Epidermal melanocyte (primary cell): ENCODE measurements at regions not wholly inside any gene's neighbourhood (a gene's known extent, or its start where the extent isn't known, plus 50 kb on each side); places are given as distances from the start of the nearest gene placed in this dataset.
"Not testable (repeated sequence)": the region's sequence is repeated elsewhere in the genome, so short reads cannot be mapped to it uniquely, and the experiment has no call there.

ENCODE experiments used
- DNase-seq: peaks from one replicate; pipeline ENCODE4 v3.0.0; 2011; ENCODE audit warnings: low spot score; ENCODE audit not compliant: insufficient read length

- DNase-seq = no peak
Observed at GRCh38 chr20:57834306-57835073, 124.7 kb upstream of the PMEPA1 start.

- no peak for DNase-seq
Observed at GRCh38 chr20:57831993-57832585, 122.3 kb upstream of the PMEPA1 start.

GRCh38 chr20:57831326-57831992 lies 121.6 kb upstream of the PMEPA1 start:
- DNase-seq = no peak

GRCh38 chr20:57830515-57830895 lies 120.7 kb upstream of the PMEPA1 start:
- no peak for DNase-seq

GRCh38 chr20:57829805-57830514 lies 120.1 kb upstream of the PMEPA1 start:
- DNase-seq = no peak

- DNase-seq = no peak
Observed at GRCh38 chr20:57829336-57829735, 119.5 kb upstream of the PMEPA1 start.

GRCh38 chr20:57828696-57829095 lies 118.9 kb upstream of the PMEPA1 start:
- no peak for DNase-seq

- no peak for DNase-seq
Observed at GRCh38 chr20:57826666-57827287, 117.0 kb upstream of the PMEPA1 start.

- DNase-seq = no peak
Observed at GRCh38 chr20:57824909-57825308, 115.1 kb upstream of the PMEPA1 start.

- DNase-seq = no peak
Observed at GRCh38 chr20:57821935-57822334, 112.1 kb upstream of the PMEPA1 start.

GRCh38 chr20:57819691-57820380 lies 110.0 kb upstream of the PMEPA1 start:
- no peak for DNase-seq

- no peak for DNase-seq
Observed at GRCh38 chr20:57819291-57819690, 109.5 kb upstream of the PMEPA1 start.

GRCh38 chr20:57818418-57819181 lies 108.8 kb upstream of the PMEPA1 start:
- DNase-seq = no peak

GRCh38 chr20:57815405-57815804 lies 105.6 kb upstream of the PMEPA1 start:
- no peak for DNase-seq

- no peak for DNase-seq
Observed at GRCh38 chr20:57814529-57814928, 104.7 kb upstream of the PMEPA1 start.

- no peak for DNase-seq
Observed at GRCh38 chr20:57813509-57814269, 103.9 kb upstream of the PMEPA1 start.

- DNase-seq = not testable (repeated sequence)
Observed at GRCh38 chr20:57812632-57813031, 102.8 kb upstream of the PMEPA1 start.

- DNase-seq = no peak
Observed at GRCh38 chr20:57811374-57812020, 101.7 kb upstream of the PMEPA1 start.
